Karpas-422 (cell line): ENCODE measurements at regions not wholly inside any gene's neighbourhood (a gene's known extent, or its start where the extent isn't known, plus 50 kb on each side); places are given as distances from the start of the nearest gene placed in this dataset.
A peak's percentile ranks its signal among the peaks of the same experiment; 100 is the strongest.

Source experiments
- DNase-seq: peaks from one replicate; pipeline ENCODE4 v3.0.0-alpha.2; 2015
- H2AFZ ChIP-seq: fragments of 200-600 bp; sonication (generic); 2 replicates; pipeline ENCODE4 v1.6.1; 2014; ENCODE audit warnings: antibody characterized with exemption, low read length, mixed read lengths
- H3K27ac ChIP-seq: fragments of 200-600 bp; sonication (generic); 2 replicates; pipeline ENCODE4 v1.5.1; 2014; ENCODE audit warnings: mild to moderate bottlenecking, low read length, moderate library complexity
- H3K27me3 ChIP-seq: fragments of 200-600 bp; sonication (generic); 2 replicates; pipeline ENCODE4 v1.6.1; 2014; ENCODE audit warnings: low read length, mixed read lengths
- H3K36me3 ChIP-seq: fragments of 200-600 bp; sonication (generic); 2 replicates; pipeline ENCODE4 v1.6.1; 2014; ENCODE audit warnings: low read length, mixed read lengths; ENCODE audit not compliant: insufficient read depth
- H3K4me1 ChIP-seq: fragments of 200-600 bp; sonication (generic); 2 replicates; pipeline ENCODE4 v1.6.1; 2014; ENCODE audit warnings: mild to moderate bottlenecking, low read length, mixed read lengths
- H3K4me2 ChIP-seq: fragments of 200-600 bp; sonication (generic); 2 replicates; pipeline ENCODE4 v1.6.1; 2014; ENCODE audit warnings: low read length, low read depth, mild to moderate bottlenecking; ENCODE audit not compliant: poor library complexity, severe bottlenecking
- H3K4me3 ChIP-seq: fragments of 200-600 bp; sonication (generic); 2 replicates; pipeline ENCODE4 v1.5.1; 2014; ENCODE audit warnings: mild to moderate bottlenecking, antibody characterized with exemption, low read length, mixed read lengths
- H3K79me2 ChIP-seq: fragments of 200-600 bp; sonication (generic); 2 replicates; pipeline ENCODE4 v1.6.1; 2014; ENCODE audit warnings: mild to moderate bottlenecking, low read length, mixed read lengths
- H3K9ac ChIP-seq: fragments of 200-600 bp; sonication (generic); 2 replicates; pipeline ENCODE4 v1.6.0; 2014; ENCODE audit warnings: low read length
- H3K9me2 ChIP-seq: fragments of 200-600 bp; sonication (generic), shearing (Covaris generic); replicated peaks from 2 replicates; pipeline ENCODE4 v1.6.0; 2014; ENCODE audit warnings: mild to moderate bottlenecking, low read length, moderate library complexity; ENCODE audit not compliant: insufficient read depth
- H3K9me3 ChIP-seq: fragments of 300-700, 200-600 bp; sonication (generic); 2 replicates; pipeline ENCODE4 v1.6.1; 2014; ENCODE audit warnings: low read length, mixed read lengths
- H4K20me1 ChIP-seq: fragments of 200-600 bp; sonication (generic); 2 replicates; pipeline ENCODE4 v1.6.1; 2014; ENCODE audit warnings: mild to moderate bottlenecking, antibody characterized with exemption, low read length, low read depth; ENCODE audit not compliant: insufficient read depth

DNA sequence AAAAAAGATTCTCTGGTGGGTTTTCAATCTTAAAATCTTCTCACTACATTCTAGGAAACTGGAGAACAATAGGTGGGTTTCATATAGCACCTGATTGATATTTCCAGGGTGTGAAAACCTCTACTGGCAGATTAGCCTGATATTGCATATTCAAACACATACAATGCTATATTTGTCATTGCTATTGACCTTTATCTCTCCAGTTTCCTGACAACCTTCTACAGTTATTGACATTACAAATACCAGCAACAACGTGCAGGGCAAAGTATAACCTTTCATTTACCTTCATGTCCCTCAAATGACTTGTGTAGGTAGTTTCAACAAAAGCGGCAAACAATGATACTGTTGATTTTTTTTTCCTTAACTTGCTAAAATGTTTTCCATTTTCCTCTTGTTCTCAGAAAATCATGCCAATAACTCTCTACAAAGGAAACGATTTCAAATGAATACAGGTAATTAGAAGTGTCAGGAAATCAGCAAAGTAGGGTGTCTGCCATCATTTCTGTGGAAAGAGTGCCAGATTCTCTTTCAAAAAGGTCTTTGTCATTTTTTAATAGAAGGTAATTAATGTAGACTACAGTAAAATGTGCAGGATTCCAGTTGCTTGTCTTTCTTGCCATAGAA is 72.6 kb upstream of the CDIN1 start:
- Histone ChIP-seq H3K4me2 (no peak overlapping the region), H3K36me3 (no peaks in the 10 kb centered on the region), H3K79me2 (no peaks in the 10 kb centered on the region), H3K9me2 (no peaks in the 10 kb centered on the region), H3K9ac (no peak overlapping the region), H3K4me1 (no peaks in the 10 kb centered on the region), H4K20me1 (no peaks in the 10 kb centered on the region), H3K4me3 (no peak overlapping the region), H3K9me3 (no peaks in the 10 kb centered on the region), H3K27ac (no peak overlapping the region), H2AFZ (no peak overlapping the region), H3K27me3 (no peaks in the 10 kb centered on the region)
- no peak for DNase-seq

DNA sequence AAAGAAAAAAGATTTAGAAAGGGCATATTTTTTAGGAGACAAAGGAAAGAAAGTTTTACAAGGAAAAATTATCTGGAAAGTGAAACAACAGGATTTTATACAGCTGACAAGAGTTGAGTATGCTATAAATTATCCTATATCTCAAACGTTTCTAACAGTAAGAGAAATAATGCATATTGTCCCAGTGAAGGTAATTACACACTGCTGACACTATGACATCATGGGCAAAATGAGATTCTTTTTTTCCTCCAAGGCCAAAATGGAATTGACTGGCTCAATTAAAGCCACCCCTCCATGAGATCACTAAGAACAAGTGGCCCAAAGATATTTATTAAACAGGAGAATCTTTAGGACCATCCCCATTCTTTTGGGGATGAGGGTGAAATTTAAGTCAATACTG is 72.0 kb upstream of the CDIN1 start:
- no peaks in the 10 kb centered on the region for H3K9me2 ChIP-seq
- no peak overlapping the region for H3K4me2 ChIP-seq
- H3K27ac ChIP-seq, result no peak overlapping the region
- no peaks in the 10 kb centered on the region for H3K36me3 ChIP-seq
- no peaks in the 10 kb centered on the region for H4K20me1 ChIP-seq
- H3K4me3 ChIP-seq, result no peak overlapping the region
- no peak for DNase-seq
- H3K79me2 ChIP-seq, result no peaks in the 10 kb centered on the region
- H3K27me3 ChIP-seq, result no peaks in the 10 kb centered on the region
- no peaks in the 10 kb centered on the region for H3K9me3 ChIP-seq
- H3K9ac ChIP-seq, result no peak overlapping the region
- no peaks in the 10 kb centered on the region for H3K4me1 ChIP-seq
- no peak overlapping the region for H2AFZ ChIP-seq

DNA sequence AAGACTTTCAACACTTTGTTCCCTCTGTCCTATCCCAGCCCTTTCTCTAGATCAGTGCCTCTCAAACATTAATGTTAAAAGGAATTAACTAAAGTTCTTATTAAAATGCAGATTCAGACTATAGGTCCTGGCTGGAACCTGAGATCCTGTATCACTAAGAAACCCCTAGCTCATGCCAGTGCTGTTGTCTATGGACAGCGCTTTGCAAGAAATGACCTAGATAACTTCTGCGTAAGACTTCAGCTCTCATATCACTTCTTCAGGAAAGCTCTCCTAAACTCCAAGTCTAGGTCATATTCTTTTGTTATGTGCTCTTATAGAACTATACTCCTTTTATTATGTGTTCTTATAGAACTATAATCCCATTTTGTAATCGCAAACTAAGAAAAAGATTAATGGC is 67.8 kb upstream of the CDIN1 start:
- DNase-seq, result no peak
- no peak overlapping the region for H3K27ac ChIP-seq
- no peaks in the 10 kb centered on the region for H3K9me2 ChIP-seq

DNA sequence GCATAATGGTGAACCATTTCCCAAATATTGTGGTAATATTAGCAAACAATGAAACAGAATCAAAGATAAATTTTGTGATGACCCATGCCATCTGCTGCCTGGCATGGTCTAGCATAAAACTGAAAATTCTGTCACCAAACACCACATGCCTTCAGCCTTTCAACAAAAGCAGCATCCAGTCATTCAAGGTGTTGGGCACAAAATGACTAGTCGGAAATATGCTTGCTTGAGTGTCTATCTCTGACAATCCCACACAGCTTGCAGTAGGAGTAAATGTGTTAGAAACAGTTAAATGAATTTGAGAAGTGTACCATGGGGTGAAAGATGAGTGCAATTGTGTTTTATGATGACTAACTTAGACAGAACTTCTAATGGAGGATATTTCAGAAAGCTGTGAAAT is 61.7 kb upstream of the CDIN1 start:
- H3K36me3 ChIP-seq, result no peaks in the 10 kb centered on the region
- no peak overlapping the region for H2AFZ ChIP-seq
- no peak for DNase-seq

More for the DNA sequence above, 67.8 kb upstream of the CDIN1 start:
- no peak overlapping the region for H2AFZ ChIP-seq
- H3K27me3 ChIP-seq, result no peaks in the 10 kb centered on the region
- H3K9ac ChIP-seq, result no peak overlapping the region
- H3K4me2 ChIP-seq, result no peak overlapping the region
- H3K4me1 ChIP-seq, result no peaks in the 10 kb centered on the region
- H3K4me3 ChIP-seq, result no peak overlapping the region
- H3K36me3 ChIP-seq, result no peaks in the 10 kb centered on the region
- no peaks in the 10 kb centered on the region for H3K9me3 ChIP-seq
- no peaks in the 10 kb centered on the region for H4K20me1 ChIP-seq
- H3K79me2 ChIP-seq, result no peaks in the 10 kb centered on the region

DNA sequence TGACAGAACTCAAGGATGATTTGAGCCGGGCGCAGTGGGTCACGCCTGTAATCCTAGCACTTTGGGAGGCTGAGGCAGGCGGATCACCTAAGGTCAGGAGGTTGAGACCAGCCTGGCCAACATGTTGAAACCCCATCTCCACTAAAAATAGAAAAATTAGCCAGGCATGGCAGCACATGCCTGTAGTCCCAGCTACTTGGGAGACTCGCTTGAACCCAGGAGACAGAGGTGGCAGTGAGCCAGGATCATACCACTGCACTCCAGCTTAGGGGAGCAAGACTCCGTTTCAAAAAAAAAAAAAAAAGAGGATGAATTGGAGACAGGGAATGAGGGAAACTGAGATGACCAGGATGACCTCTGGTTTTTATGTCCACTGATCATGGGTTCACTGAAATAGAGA is 60.4 kb upstream of the CDIN1 start:
- no peak overlapping the region for H3K27ac ChIP-seq
- H3K4me1 ChIP-seq, result no peaks in the 10 kb centered on the region
- no peak for DNase-seq

More for the DNA sequence above, 61.7 kb upstream of the CDIN1 start:
- Histone ChIP-seq H3K9ac (no peak overlapping the region), H3K9me3 (no peaks in the 10 kb centered on the region), H4K20me1 (no peaks in the 10 kb centered on the region), H3K4me3 (no peak overlapping the region), H3K4me2 (no peak overlapping the region), H3K27ac (no peak overlapping the region), H3K79me2 (no peaks in the 10 kb centered on the region), H3K9me2 (no peaks in the 10 kb centered on the region), H3K4me1 (no peaks in the 10 kb centered on the region), H3K27me3 (no peaks in the 10 kb centered on the region)

DNA sequence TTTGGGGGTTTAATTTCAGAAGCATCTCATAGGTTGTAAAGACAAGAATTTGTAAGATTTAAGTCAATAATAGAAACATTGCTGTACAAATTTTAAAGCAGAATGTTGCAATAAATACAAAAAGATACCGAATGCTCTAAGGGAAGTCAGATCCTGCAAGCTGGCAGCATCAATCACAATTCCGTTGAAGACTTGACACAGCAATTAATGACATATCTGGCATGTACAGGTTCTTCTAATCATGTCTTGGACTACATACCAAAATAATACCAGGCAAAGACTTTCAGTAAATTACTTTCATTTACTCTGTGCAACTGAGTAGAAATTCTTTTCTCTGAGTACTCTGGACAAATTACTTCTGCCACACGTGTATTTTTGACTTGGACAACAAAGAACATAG is 54.0 kb upstream of the CDIN1 start:
- H3K27me3 ChIP-seq, result no peaks in the 10 kb centered on the region
- no peaks in the 10 kb centered on the region for H3K79me2 ChIP-seq
- no peaks in the 10 kb centered on the region for H3K9me3 ChIP-seq
- no peak for DNase-seq
- H3K9me2 ChIP-seq, result no peaks in the 10 kb centered on the region
- no peaks in the 10 kb centered on the region for H3K36me3 ChIP-seq
- H3K9ac ChIP-seq, result no peak overlapping the region
- peaks cover 10% of the 10 kb centered on the region for H3K4me1 ChIP-seq
- no peak overlapping the region for H2AFZ ChIP-seq
- no peaks in the 10 kb centered on the region for H4K20me1 ChIP-seq
- H3K4me3 ChIP-seq, result no peak overlapping the region
- H3K4me2 ChIP-seq, result no peak overlapping the region
- no peak overlapping the region for H3K27ac ChIP-seq

More for the DNA sequence above, 60.4 kb upstream of the CDIN1 start:
- no peaks in the 10 kb centered on the region for H3K9me3 ChIP-seq
- H3K36me3 ChIP-seq, result no peaks in the 10 kb centered on the region
- no peak overlapping the region for H3K9ac ChIP-seq
- H3K27me3 ChIP-seq, result no peaks in the 10 kb centered on the region
- no peak overlapping the region for H2AFZ ChIP-seq
- no peak overlapping the region for H3K4me2 ChIP-seq
- no peaks in the 10 kb centered on the region for H3K79me2 ChIP-seq
- no peak overlapping the region for H3K4me3 ChIP-seq
- no peaks in the 10 kb centered on the region for H4K20me1 ChIP-seq
- H3K9me2 ChIP-seq, result no peaks in the 10 kb centered on the region

DNA sequence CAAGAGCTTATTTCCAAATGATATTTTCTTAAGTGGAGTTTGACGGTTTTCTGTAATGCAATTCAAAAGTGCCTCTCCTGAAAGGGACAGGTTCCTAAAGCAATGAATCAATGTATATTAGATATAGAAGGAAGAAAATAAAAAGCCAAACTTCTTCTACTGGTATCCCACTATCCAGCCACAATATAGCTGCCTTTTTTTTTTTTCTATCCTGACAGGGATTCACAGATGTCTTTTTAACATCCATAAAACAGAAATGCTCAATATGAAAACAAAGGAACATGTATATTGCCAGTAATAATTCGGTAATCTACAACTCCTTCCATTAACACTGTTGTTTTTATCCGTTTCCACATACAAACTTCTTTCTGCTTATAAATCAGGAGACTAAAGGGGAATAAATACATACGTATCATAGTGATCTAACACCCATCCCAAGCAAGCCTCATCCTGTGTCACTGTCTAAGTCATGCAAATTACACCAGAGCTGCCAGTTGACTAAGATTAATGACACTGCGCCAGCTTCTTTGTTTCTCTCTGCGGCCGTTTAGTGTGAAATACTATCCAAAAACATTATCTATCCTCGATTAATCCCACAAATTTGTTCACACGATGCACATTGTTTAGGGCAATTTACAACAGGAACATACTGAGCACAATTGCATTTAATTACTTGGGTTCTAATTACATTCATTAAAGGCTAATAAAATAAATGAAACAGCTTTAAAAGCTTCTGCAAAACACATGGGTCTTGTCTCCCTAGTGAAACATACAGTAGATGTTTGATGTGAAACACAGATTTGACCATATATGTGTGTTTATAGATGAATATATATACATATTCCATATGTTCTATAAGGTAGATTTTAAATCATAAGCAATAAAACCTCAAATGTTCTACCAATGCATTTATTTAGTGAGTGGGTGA is 51.9 kb upstream of the CDIN1 start:
- Histone ChIP-seq H2AFZ (no peak overlapping the region), H3K27me3 (no peaks in the 10 kb centered on the region), H3K9ac (no peak overlapping the region), H3K36me3 (no peaks in the 10 kb centered on the region), H3K9me3 (no peaks in the 10 kb centered on the region), H3K27ac (no peak overlapping the region), H3K9me2 (no peaks in the 10 kb centered on the region), H4K20me1 (no peaks in the 10 kb centered on the region), H3K4me3 (no peak overlapping the region), H3K4me1 (peaks cover 10% of the 10 kb centered on the region), H3K79me2 (no peaks in the 10 kb centered on the region), H3K4me2 (peak overlapping the region; percentile 18)
- peak; percentile 53 for DNase-seq

DNA sequence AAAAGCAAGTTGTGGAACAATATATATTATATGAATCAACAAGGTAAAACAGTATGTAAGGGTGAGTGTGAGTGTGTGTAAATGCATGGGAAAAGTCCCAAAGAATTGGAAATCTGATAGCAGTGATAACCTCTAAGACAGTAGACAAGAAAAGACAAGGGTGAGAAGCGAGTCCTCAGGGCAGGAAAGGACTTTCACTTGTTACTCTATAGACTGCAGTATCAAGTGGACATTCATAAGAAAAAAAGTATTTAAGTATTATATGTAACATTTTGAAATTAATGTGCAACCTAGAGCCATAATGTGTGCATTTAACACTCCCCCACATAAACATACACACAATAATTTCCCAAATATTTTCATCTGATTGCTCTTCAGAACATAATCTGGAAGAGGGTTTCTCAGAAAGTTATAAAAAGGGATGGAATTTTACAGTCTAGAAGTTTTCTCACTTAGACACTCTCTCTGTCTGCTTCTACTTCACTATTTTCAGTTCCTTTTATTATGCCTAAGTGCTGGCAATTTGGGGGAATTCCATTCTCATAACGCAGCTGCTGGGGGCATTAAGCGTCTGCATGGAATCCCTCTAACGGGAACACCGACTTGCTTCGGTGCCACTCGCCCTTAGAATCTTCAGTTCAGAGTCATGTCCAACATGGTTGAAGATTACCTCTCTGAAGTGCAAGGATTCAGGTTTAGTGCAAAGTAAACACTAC is 50.0 kb upstream of the CDIN1 start:
- Histone ChIP-seq H3K27ac (no peak overlapping the region), H3K27me3 (no peaks in the 10 kb centered on the region), H3K9me3 (no peaks in the 10 kb centered on the region), H3K4me2 (no peak overlapping the region), H3K79me2 (no peaks in the 10 kb centered on the region), H3K9me2 (no peaks in the 10 kb centered on the region), H3K36me3 (no peaks in the 10 kb centered on the region), H3K4me3 (no peak overlapping the region), H3K4me1 (peaks cover 10% of the 10 kb centered on the region), H3K9ac (no peak overlapping the region), H4K20me1 (no peaks in the 10 kb centered on the region), H2AFZ (no peak overlapping the region)
- DNase-seq, result no peak
